ENCODE measurements at regions not wholly inside any gene's neighbourhood (a gene's known extent, or its start where the extent isn't known, plus 50 kb on each side); places are given as distances from the start of the nearest gene placed in this dataset.
"Not testable (repeated sequence)": the region's sequence is repeated elsewhere in the genome, so short reads cannot be mapped to it uniquely, and the experiment has no call there.

DNA sequence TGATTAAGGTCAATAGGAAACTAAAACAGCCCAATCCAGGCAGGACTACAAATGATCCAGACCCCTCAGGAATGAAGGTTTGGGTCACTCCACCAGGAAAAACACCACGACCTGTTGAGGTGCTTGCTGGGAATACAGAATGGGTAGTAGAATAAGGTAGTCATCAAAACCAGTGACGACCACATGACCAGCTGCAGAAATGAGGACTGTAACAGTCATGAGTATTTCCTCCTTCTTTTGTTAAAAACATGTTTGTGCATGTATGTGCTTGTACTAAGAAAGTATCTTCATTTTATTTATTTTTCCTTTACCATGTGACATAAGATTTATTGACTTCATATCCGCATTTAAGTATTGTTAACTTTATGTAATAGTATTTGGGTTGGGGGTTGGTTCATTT is 603.5 kb upstream of the NR3C2 start (continued):
- TF ChIP-seq HNF1A (IDR thresholded peaks at IDR 0.05; ENCODE audit: low read depth) (no peak), HNF1A (CRISPR knock-in tag; IDR thresholded peaks at IDR 0.05; ENCODE audit: borderline replicate concordance) (no peak), ZNF563 (CRISPR knock-in tag; IDR thresholded peaks at IDR 0.05) (no peak), CBX2 (IDR thresholded peaks at IDR 0.05; ENCODE audit: low read depth, low read length) (no peak), CBX2 (CRISPR knock-in tag; IDR thresholded peaks at IDR 0.05; ENCODE audit: low read depth) (no peak), SRSF1 (optimal IDR thresholded peaks at IDR 0.05; ENCODE audit: low read depth, low read length) (no peak), SAFB2 (CRISPR knock-in tag; IDR thresholded peaks at IDR 0.05; ENCODE audit: borderline replicate concordance, low read depth) (no peak), ZNF30 (CRISPR knock-in tag; IDR thresholded peaks at IDR 0.05) (no peak), GATAD2A (CRISPR knock-in tag; IDR thresholded peaks at IDR 0.05) (no peak), MAZ (IDR thresholded peaks at IDR 0.05; ENCODE audit: borderline replicate concordance, low read depth, low read length) (no peak), MAZ (CRISPR knock-in tag; IDR thresholded peaks at IDR 0.05; ENCODE audit: low read depth) (no peak), ELF3 (CRISPR knock-in tag; IDR thresholded peaks at IDR 0.05) (no peak)
- TF ChIP-seq, protein P1, sequence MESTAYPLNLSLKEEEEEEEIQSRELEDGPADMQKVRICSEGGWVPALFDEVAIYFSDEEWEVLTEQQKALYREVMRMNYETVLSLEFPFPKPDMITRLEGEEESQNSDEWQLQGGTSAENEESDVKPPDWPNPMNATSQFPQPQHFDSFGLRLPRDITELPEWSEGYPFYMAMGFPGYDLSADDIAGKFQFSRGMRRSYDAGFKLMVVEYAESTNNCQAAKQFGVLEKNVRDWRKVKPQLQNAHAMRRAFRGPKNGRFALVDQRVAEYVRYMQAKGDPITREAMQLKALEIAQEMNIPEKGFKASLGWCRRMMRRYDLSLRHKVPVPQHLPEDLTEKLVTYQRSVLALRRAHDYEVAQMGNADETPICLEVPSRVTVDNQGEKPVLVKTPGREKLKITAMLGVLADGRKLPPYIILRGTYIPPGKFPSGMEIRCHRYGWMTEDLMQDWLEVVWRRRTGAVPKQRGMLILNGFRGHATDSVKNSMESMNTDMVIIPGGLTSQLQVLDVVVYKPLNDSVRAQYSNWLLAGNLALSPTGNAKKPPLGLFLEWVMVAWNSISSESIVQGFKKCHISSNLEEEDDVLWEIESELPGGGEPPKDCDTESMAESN (CRISPR knock-in tag; conservative IDR thresholded peaks at IDR 0.05) = no peak
- TF ChIP-seq, protein P2, sequence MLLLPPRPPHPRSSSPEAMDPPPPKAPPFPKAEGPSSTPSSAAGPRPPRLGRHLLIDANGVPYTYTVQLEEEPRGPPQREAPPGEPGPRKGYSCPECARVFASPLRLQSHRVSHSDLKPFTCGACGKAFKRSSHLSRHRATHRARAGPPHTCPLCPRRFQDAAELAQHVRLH (CRISPR knock-in tag; IDR thresholded peaks at IDR 0.05; ENCODE audit: borderline replicate concordance, low read depth) = no peak
- TF ChIP-seq, protein P3, sequence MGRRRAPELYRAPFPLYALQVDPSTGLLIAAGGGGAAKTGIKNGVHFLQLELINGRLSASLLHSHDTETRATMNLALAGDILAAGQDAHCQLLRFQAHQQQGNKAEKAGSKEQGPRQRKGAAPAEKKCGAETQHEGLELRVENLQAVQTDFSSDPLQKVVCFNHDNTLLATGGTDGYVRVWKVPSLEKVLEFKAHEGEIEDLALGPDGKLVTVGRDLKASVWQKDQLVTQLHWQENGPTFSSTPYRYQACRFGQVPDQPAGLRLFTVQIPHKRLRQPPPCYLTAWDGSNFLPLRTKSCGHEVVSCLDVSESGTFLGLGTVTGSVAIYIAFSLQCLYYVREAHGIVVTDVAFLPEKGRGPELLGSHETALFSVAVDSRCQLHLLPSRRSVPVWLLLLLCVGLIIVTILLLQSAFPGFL (CRISPR knock-in tag; IDR thresholded peaks at IDR 0.05) = no peak

DNA sequence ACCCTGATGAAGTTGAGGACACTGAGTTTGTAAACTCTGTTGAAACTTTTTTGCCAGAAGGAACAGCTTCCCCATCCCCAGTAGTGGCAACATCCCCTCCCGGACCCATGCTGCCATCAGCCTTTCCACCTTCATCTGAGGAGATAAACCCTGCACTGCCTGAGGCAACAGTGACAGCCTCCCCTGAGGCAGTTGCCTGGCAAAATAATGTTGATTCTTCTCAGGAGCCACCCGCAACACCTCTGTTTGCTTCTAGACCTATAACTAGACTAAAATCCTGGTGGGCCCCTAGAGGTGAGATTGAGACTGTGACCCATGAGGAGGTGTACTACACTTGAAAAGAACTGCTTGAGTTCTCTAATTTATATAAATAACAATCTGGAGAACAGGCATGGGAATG is 597.6 kb upstream of the NR3C2 start:
- WGBS (ENCODE audit: low lambda C conversion rate) = 50% methylated on average over 1 of the region's 2 CpGs
- H3K36me3 ChIP-seq (replicated peaks in 1 of 2; ENCODE audit: control insufficient read depth in 1 of 2, insufficient read depth in 2 of 2, low read length in 2 of 2); H3K9ac ChIP-seq (ENCODE audit: insufficient read depth, low read depth, low read length); H3K4me3 ChIP-seq (replicated peaks in 1 of 3; ENCODE audit: insufficient read depth in 1 of 3, low read depth in 2 of 3, low read length in 3 of 3); H4K20me1 ChIP-seq (ENCODE audit: insufficient read depth, low read length); H2AFZ ChIP-seq (ENCODE audit: low read length); intact Hi-C loops (cut with micrococcal nuclease; ENCODE audit: unreplicated experiment); H3K27ac ChIP-seq (ENCODE audit: extremely low read length, insufficient read depth, low read length); H3K27me3 ChIP-seq (ENCODE audit: control insufficient read depth in 1 of 2, insufficient read depth in 2 of 2, low read length in 2 of 2); DNase-seq (ENCODE audit: low spot score); H3K79me2 ChIP-seq (ENCODE audit: insufficient read depth, low read length); in situ Hi-C loops (cut with HindIII; ENCODE audit: extremely low pct_ligation_motif_present, low pct_unique_long_range_greater_than_20kb); H3K4me2 ChIP-seq (ENCODE audit: low read depth, low read length); CTCF ChIA-PET (ENCODE audit: low intra/inter-chr PET ratio, low total read pairs); BruUV-seq (replicated peaks); ATAC-seq; FAIRE-seq; H3K4me1 ChIP-seq (ENCODE audit: insufficient read depth, low read length); POLR2A ChIA-PET: not testable (repeated sequence)
- peaks cover 13% of the 10 kb centered on the region for H3K9me3 ChIP-seq (ENCODE audit: low read length)

Measured in HepG2 (cell line).